NCI-H226 (cell line): ENCODE measurements at regions not wholly inside any gene's neighbourhood (a gene's known extent, or its start where the extent isn't known, plus 50 kb on each side); places are given as distances from the start of the nearest gene placed in this dataset.
"Not testable (repeated sequence)": the region's sequence is repeated elsewhere in the genome, so short reads cannot be mapped to it uniquely, and the experiment has no call there.

Source experiments
- DNase-seq: peaks from one replicate; pipeline ENCODE4 v3.0.0-alpha.2; 2015

- DNase-seq: no peak
Measured at GRCh38 chr21:22804151-22804550, 1805.9 kb downstream of the NCAM2 start.

GRCh38 chr21:22806278-22806677, 1808.1 kb downstream of the NCAM2 start:
- no peak for DNase-seq

GRCh38 chr21:22813201-22813600, 1815.0 kb downstream of the NCAM2 start:
- no peak for DNase-seq

GRCh38 chr21:22818681-22819485, 1820.7 kb downstream of the NCAM2 start:
- not testable (repeated sequence) for DNase-seq

- no peak for DNase-seq
Measured at GRCh38 chr21:22827422-22827821, 1829.2 kb downstream of the NCAM2 start.

- no peak for DNase-seq
Measured at GRCh38 chr21:22842875-22843274, 1844.7 kb downstream of the NCAM2 start.

- peak; percentile 3 for DNase-seq
Measured at GRCh38 chr21:22855581-22855980, 1857.4 kb downstream of the NCAM2 start.

GRCh38 chr21:22871692-22872091, 1873.5 kb downstream of the NCAM2 start:
- DNase-seq: peak; percentile 32

- no peak for DNase-seq
Measured at GRCh38 chr21:22880573-22880972, 1882.4 kb downstream of the NCAM2 start.

GRCh38 chr21:22881131-22881530, 1882.9 kb downstream of the NCAM2 start:
- DNase-seq: no peak

- peak; percentile 20 for DNase-seq
Measured at GRCh38 chr21:22885079-22885478, 1886.9 kb downstream of the NCAM2 start.

- peak; percentile 21 for DNase-seq
Measured at GRCh38 chr21:22885614-22886013, 1887.4 kb downstream of the NCAM2 start.

GRCh38 chr21:22889445-22889844, 1891.2 kb downstream of the NCAM2 start:
- DNase-seq: no peak

GRCh38 chr21:22890656-22891055, 1892.4 kb downstream of the NCAM2 start:
- DNase-seq: no peak

GRCh38 chr21:22892028-22892427, 1893.8 kb downstream of the NCAM2 start:
- peak; percentile 30 for DNase-seq

- no peak for DNase-seq
Measured at GRCh38 chr21:22892740-22893139, 1894.5 kb downstream of the NCAM2 start.

GRCh38 chr21:22898051-22898665, 1899.9 kb downstream of the NCAM2 start:
- no peak for DNase-seq

- DNase-seq: peak; percentile 55
Measured at GRCh38 chr21:22900490-22900889, 1902.3 kb downstream of the NCAM2 start.

GRCh38 chr21:22903851-22904250, 1905.6 kb downstream of the NCAM2 start:
- DNase-seq: peak; percentile 4

- DNase-seq: no peak
Measured at GRCh38 chr21:22904385-22904784, 1906.2 kb downstream of the NCAM2 start.

- no peak for DNase-seq
Measured at GRCh38 chr21:22925032-22925431, 1926.8 kb downstream of the NCAM2 start.

- no peak for DNase-seq
Measured at GRCh38 chr21:22927469-22927868, 1929.3 kb downstream of the NCAM2 start.

GRCh38 chr21:22941779-22942490, 1943.7 kb downstream of the NCAM2 start:
- DNase-seq: no peak

GRCh38 chr21:22955559-22955958, 1957.3 kb downstream of the NCAM2 start:
- no peak for DNase-seq
